Caco-2 (cell line): ENCODE measurements at regions not wholly inside any gene's neighbourhood (a gene's known extent, or its start where the extent isn't known, plus 50 kb on each side); places are given as distances from the start of the nearest gene placed in this dataset.

Experiments
- BruUV-seq: library from RNA; stranded (reverse); fragments of 400-500 nt; replicated peaks from 2 replicates; lab custom pipeline; 2021; lab: Mats Ljungman, UMichigan
- CTCF ChIA-PET: fragments of 300-600 bp; sonication (Branson Sonifier 250); formaldehyde crosslinking; loops from one replicate; lab custom pipeline; 2022; ENCODE audit warnings: antibody characterized with exemption; lab: Charles Lee
- POLR2A ChIA-PET: fragments of 300-600 bp; sonication (Branson Sonifier 250); formaldehyde crosslinking; loops from one replicate; lab custom pipeline; 2022; ENCODE audit warnings: antibody characterized with exemption; lab: Charles Lee
- DNase-seq, 2 experiments: peaks; one replicate each; pipeline versions ENCODE4 v3.0.0 to v3.0.0-alpha.2; 2020 to 2022
- H3K27me3 ChIP-seq: replicated peaks from 2 replicates; pipeline ENCODE4 v1.6.0; 2011; ENCODE audit warnings: low read length; ENCODE audit not compliant: control insufficient read depth, insufficient read depth
- H3K36me3 ChIP-seq: 2 replicates; pipeline ENCODE4 v1.5.1; 2011; ENCODE audit warnings: low read length; ENCODE audit not compliant: control insufficient read depth, insufficient read depth
- H3K4me1 ChIP-seq: fragments of 250-450 bp; sonication (Bioruptor Pico); 2 replicates; pipeline ENCODE4 v1.5.1; 2020; ENCODE audit warnings: mild to moderate bottlenecking
- H3K4me3 ChIP-seq: 2 replicates; pipeline ENCODE4 v1.5.1; 2011; ENCODE audit warnings: low read depth, mild to moderate bottlenecking, control low read depth, low read length
- H3K9me3 ChIP-seq: fragments of 250-450 bp; sonication (Bioruptor Pico); 2 replicates; pipeline ENCODE4 v1.5.1; 2020; ENCODE audit warnings: mild to moderate bottlenecking, moderate library complexity
- H3K27ac Mint-ChIP-seq: one replicate; pipeline ENCODE4 v1.8.0; 2022; ENCODE audit warnings: mixed read lengths; ENCODE audit not compliant: unreplicated experiment
- H3K27me3 Mint-ChIP-seq: one replicate; pipeline ENCODE4 v1.8.0; 2022; ENCODE audit warnings: mixed read lengths; ENCODE audit not compliant: insufficient read depth, unreplicated experiment
- H3K36me3 Mint-ChIP-seq: one replicate; pipeline ENCODE4 v1.8.0; 2022; ENCODE audit warnings: mild to moderate bottlenecking, mixed read lengths; ENCODE audit not compliant: insufficient read depth, unreplicated experiment
- H3K4me1 Mint-ChIP-seq: one replicate; pipeline ENCODE4 v1.8.0; 2022; ENCODE audit warnings: low read depth, mixed read lengths; ENCODE audit not compliant: unreplicated experiment
- H3K4me3 Mint-ChIP-seq: one replicate; pipeline ENCODE4 v1.8.0; 2022; ENCODE audit warnings: mild to moderate bottlenecking, moderate library complexity, mixed read lengths; ENCODE audit not compliant: unreplicated experiment
- H3K9me3 Mint-ChIP-seq: one replicate; pipeline ENCODE4 v1.8.0; 2022; ENCODE audit warnings: mixed read lengths; ENCODE audit not compliant: unreplicated experiment
- CTCF ChIP-seq, 2 experiments: fragments of 200-600 bp in 1 of 2; IDR thresholded peaks; 1 replicate in 1 of 2; 2 replicates in 1 of 2; pipeline versions ENCODE4 v1.5.1 to v1.8.0; 2011 to 2022; ENCODE audit warnings: antibody characterized with exemption in 1 of 2, control low read depth in 1 of 2, inconsistent platforms in 1 of 2, low read depth in 1 of 2, low read length in 1 of 2, mild to moderate bottlenecking in 1 of 2, moderate library complexity in 1 of 2; ENCODE audit not compliant: insufficient read depth in 1 of 2, severe bottlenecking in 1 of 2, unreplicated experiment in 1 of 2
- intact Hi-C: fragments of 100-400 bp; cut with micrococcal nuclease; formaldehyde crosslinking; loops from one replicate; pipeline ENCODE4 v1.10.0; 2022; ENCODE audit not compliant: unreplicated experiment

- intact Hi-C loops, result no loop called here
- no peak for DNase-seq
- H3K27me3 Mint-ChIP-seq, result no peaks in the 10 kb centered on the region
- no peak for TF ChIP-seq CTCF (IDR thresholded peaks at IDR 0.05; ENCODE audit: insufficient read depth in 1 of 2, low read depth in 1 of 2, low read length in 1 of 2, severe bottlenecking in 1 of 2, unreplicated experiment in 1 of 2)
- H3K9me3 Mint-ChIP-seq, result peaks cover 12% of the 10 kb centered on the region
- Histone ChIP-seq H3K36me3 (no peaks in the 10 kb centered on the region), H3K27me3 (no peaks in the 10 kb centered on the region), H3K9me3 (0 out of 2 replicates have a peak, but pooled peaks cover 3% of the 10 kb centered on the region), H3K4me1 (no peaks in the 10 kb centered on the region), H3K4me3 (no peak overlapping the region)
- ChIA-PET POLR2A (no interaction called here), CTCF (no interaction called here)
- no peaks in the 10 kb centered on the region for H3K36me3 Mint-ChIP-seq
- H3K4me3 Mint-ChIP-seq, result no peak overlapping the region
- H3K4me1 Mint-ChIP-seq, result no peaks in the 10 kb centered on the region
- no peak overlapping the region for H3K27ac Mint-ChIP-seq
- BruUV-seq, result no TSS peak
Measured at GRCh38 chr13:86831084-86831483, 840.1 kb upstream of the SLITRK5 start.

DNA sequence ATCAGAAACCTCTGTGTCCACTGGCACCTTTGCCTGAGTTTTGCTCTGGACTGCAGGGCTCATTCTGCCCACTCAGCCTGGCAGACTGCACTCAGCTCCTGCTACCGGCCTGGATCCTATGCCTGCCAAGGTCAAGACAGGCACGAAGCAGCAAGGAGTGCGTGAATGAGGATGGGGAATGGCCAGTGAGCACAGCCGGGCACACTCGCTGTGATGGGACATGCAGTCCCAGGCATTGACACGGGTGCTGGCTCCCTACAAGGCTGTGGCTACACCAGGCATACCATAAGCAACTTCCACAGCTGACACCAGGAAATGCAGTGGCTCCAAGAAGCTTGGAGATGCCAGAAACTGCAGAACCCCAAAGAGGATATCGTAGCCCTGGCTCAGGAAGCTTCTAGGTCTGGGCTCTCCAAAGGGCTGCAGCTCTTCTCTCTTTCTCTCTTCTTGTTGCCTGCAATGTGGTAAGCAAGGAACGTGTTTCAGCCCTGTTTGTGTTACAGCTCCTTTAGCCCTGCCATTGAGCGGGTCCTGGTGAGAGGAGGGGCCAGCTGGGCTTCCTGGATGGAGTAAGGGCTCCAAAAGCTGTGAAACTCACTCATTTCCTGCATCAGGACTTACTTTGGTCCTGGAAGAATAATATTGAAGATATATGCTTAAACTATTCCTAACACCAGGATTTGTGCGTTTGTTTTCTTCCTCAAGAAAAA is 832.6 kb upstream of the SLITRK5 start:
- POLR2A ChIA-PET, result no interaction called here
- CTCF ChIA-PET, result no interaction called here
- no TSS peak for BruUV-seq

GRCh38 chr13:86839221-86839620 is 832.0 kb upstream of the SLITRK5 start:
- H3K4me1 Mint-ChIP-seq, result peaks cover 14% of the 10 kb centered on the region
- Histone ChIP-seq H3K27me3 (no peaks in the 10 kb centered on the region), H3K4me1 (peaks cover 8% of the 10 kb centered on the region), H3K36me3 (no peaks in the 10 kb centered on the region), H3K4me3 (no peak overlapping the region), H3K9me3 (0 out of 2 replicates have a peak, but pooled peaks cover 8% of the 10 kb centered on the region)
- DNase-seq, result peak in 1 of 2 experiments; percentile 7
- no peaks in the 10 kb centered on the region for H3K36me3 Mint-ChIP-seq
- H3K9me3 Mint-ChIP-seq, result peaks cover 34% of the 10 kb centered on the region
- CTCF ChIA-PET, result no interaction called here
- TF ChIP-seq CTCF (IDR thresholded peaks at IDR 0.05; ENCODE audit: insufficient read depth in 1 of 2, low read depth in 1 of 2, low read length in 1 of 2, severe bottlenecking in 1 of 2, unreplicated experiment in 1 of 2), result no peak
- intact Hi-C loops, result no loop called here
- POLR2A ChIA-PET, result no interaction called here
- H3K27me3 Mint-ChIP-seq, result no peaks in the 10 kb centered on the region
- H3K4me3 Mint-ChIP-seq, result peak overlapping the region; percentile 35
- H3K27ac Mint-ChIP-seq, result peak overlapping the region; percentile 33
- no TSS peak for BruUV-seq

More for the DNA sequence above, 832.6 kb upstream of the SLITRK5 start:
- Histone ChIP-seq H3K4me3 (no peak overlapping the region), H3K36me3 (no peaks in the 10 kb centered on the region), H3K4me1 (peaks cover 8% of the 10 kb centered on the region), H3K9me3 (0 out of 2 replicates have a peak, but pooled peaks cover 8% of the 10 kb centered on the region), H3K27me3 (no peaks in the 10 kb centered on the region)
- Mint-ChIP-seq H3K4me3 (peak overlapping the region; percentile 35), H3K27me3 (no peaks in the 10 kb centered on the region), H3K9me3 (peaks cover 34% of the 10 kb centered on the region), H3K4me1 (peaks cover 14% of the 10 kb centered on the region), H3K36me3 (no peaks in the 10 kb centered on the region), H3K27ac (peak overlapping the region; percentile 33)
- intact Hi-C loops, result no loop called here
- TF ChIP-seq CTCF (IDR thresholded peaks at IDR 0.05; ENCODE audit: insufficient read depth in 1 of 2, low read depth in 1 of 2, low read length in 1 of 2, severe bottlenecking in 1 of 2, unreplicated experiment in 1 of 2), result no peak
- DNase-seq, result no peak
